Astrocyte (in vitro differentiated cells and primary cell): ENCODE measurements at regions not wholly inside any gene's neighbourhood (a gene's known extent, or its start where the extent isn't known, plus 50 kb on each side); places are given as distances from the start of the nearest gene placed in this dataset.

Experiments
- CTCF ChIP-seq: IDR thresholded peaks from 2 replicates; pipeline ENCODE4 v1.5.1; 2011; ENCODE audit warnings: low read depth, mild to moderate bottlenecking, inconsistent platforms, low read length, moderate library complexity; ENCODE audit not compliant: insufficient read depth
- EZH2 ChIP-seq: IDR thresholded peaks from 2 replicates; pipeline ENCODE4 v1.6.1; 2012; ENCODE audit warnings: mild to moderate bottlenecking, low read length, inconsistent platforms; ENCODE audit not compliant: insufficient read depth

- no peak for TF ChIP-seq CTCF
- no peak for TF ChIP-seq EZH2
Observed at GRCh38 chr22:49545606-49546005, 282.1 kb downstream of the BRD1 start.
